HFF-Myc (cell line): ENCODE measurements at regions not wholly inside any gene's neighbourhood (a gene's known extent, or its start where the extent isn't known, plus 50 kb on each side); places are given as distances from the start of the nearest gene placed in this dataset.

Experiments
- DNase-seq: peaks from one replicate; pipeline ENCODE4 v3.0.0-alpha.2; 2011; ENCODE audit warnings: low read depth; ENCODE audit errors: extremely low read depth
- H3K4me3 ChIP-seq: replicated peaks from 2 replicates; pipeline ENCODE4 v1.5.1; 2011; ENCODE audit warnings: low read depth, mild to moderate bottlenecking, control low read depth, low read length
- TF ChIP-seq, protein P1 (sequence below): IDR thresholded peaks from 2 replicates; pipeline ENCODE4 v1.5.1; 2012; ENCODE audit warnings: mild to moderate bottlenecking, low read depth, low read length, control low read depth; ENCODE audit errors: missing control alignments

DNA sequence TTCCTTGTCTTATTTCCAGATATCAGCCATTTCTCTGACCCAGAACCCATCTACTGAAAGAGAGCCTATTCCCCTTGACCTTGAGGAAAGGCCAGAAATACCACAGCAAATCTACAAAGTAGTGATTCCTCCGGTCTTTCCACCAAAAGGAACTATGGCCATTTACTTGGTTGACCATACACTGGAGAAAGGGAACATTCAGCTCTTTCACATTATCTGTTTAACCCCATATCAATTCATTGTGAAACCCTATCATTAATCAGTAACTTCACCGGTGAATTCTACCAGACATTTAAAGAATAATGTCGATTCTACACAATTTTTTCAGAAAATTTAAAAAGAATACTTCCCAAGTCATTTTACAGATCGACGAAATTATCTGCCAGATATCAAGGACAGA is 265.7 kb upstream of the CLEC14A start:
- TF ChIP-seq, protein P1, sequence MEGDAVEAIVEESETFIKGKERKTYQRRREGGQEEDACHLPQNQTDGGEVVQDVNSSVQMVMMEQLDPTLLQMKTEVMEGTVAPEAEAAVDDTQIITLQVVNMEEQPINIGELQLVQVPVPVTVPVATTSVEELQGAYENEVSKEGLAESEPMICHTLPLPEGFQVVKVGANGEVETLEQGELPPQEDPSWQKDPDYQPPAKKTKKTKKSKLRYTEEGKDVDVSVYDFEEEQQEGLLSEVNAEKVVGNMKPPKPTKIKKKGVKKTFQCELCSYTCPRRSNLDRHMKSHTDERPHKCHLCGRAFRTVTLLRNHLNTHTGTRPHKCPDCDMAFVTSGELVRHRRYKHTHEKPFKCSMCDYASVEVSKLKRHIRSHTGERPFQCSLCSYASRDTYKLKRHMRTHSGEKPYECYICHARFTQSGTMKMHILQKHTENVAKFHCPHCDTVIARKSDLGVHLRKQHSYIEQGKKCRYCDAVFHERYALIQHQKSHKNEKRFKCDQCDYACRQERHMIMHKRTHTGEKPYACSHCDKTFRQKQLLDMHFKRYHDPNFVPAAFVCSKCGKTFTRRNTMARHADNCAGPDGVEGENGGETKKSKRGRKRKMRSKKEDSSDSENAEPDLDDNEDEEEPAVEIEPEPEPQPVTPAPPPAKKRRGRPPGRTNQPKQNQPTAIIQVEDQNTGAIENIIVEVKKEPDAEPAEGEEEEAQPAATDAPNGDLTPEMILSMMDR: no peak
- DNase-seq: no peak

DNA sequence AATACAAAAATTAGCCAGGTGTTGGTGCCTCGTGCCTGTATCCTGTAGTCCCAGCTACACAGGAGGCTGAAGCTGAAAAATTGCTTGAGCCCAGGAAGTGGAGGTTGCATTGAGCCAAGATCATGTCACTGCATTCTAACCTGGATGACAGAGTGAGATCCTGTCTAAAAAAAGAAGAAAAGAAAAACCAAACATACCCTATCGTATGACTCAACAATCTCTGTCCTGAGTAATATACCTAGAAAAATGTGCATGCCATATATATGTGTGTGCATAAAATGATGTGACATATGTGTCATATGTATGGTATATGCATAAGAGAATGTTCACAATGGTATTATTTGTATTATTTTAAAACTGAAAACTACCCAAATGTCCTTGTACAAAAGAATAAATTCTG is 261.5 kb upstream of the CLEC14A start:
- no peak for DNase-seq
- TF ChIP-seq, protein P1: no peak
- H3K4me3 ChIP-seq: no peak overlapping the region

More for the DNA sequence above, 265.7 kb upstream of the CLEC14A start:
- no peak overlapping the region for H3K4me3 ChIP-seq

DNA sequence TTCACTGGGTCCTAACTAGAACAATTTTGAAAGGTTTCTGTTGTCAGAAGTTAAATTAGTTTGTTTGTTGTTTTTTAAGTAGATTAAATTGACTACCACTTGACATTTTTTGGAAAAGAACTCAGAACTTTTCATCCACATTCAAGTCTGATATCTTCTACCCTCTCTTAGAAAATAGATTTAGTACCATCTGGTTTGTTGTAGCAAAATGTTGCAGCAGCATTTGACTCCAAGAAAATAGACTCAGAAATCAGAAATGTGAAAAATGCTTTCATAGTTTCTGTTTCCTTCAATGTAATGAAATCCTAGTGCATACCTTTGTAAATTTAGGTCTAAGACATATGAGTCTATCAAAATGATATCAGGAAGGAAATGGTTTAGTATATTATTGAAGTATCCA is 256.3 kb upstream of the CLEC14A start:
- H3K4me3 ChIP-seq: no peak overlapping the region
- TF ChIP-seq, protein P1: no peak
- DNase-seq: no peak

DNA sequence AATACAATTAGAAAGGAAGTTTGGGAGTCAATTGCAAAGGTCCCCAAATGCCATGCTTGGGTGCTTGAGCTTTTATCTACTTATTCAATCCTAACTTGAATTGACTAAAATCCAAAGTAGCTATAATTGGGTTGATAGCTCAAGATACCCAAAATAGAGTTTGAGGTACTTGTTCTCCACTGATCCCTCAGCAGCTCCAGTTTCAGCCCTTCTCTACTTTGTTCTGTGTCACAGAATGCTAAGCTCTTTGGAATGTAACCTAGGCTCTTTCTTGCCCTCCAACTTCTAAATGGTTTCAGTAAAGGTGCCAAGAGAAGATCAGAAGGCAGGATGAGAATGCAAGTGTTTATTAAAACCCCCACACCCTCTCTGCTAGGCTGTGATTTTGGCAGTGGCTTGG is 251.4 kb upstream of the CLEC14A start:
- no peak overlapping the region for H3K4me3 ChIP-seq
- no peak for DNase-seq
- TF ChIP-seq, protein P1: no peak

DNA sequence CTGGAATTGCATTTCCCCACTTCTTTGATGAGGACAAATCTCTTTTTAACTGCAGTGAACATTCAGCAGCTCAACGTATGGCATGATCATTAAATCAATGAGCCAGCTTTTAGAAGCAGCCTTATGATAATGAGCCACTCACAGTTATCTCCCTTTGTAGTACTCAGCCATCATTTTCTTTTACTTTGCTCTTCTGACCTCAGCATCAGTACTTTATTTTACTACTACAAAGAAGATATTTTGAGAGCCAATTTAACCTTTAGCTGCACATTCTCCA is 250.0 kb upstream of the CLEC14A start:
- H3K4me3 ChIP-seq: no peak overlapping the region
- TF ChIP-seq, protein P1: no peak
- no peak for DNase-seq

DNA sequence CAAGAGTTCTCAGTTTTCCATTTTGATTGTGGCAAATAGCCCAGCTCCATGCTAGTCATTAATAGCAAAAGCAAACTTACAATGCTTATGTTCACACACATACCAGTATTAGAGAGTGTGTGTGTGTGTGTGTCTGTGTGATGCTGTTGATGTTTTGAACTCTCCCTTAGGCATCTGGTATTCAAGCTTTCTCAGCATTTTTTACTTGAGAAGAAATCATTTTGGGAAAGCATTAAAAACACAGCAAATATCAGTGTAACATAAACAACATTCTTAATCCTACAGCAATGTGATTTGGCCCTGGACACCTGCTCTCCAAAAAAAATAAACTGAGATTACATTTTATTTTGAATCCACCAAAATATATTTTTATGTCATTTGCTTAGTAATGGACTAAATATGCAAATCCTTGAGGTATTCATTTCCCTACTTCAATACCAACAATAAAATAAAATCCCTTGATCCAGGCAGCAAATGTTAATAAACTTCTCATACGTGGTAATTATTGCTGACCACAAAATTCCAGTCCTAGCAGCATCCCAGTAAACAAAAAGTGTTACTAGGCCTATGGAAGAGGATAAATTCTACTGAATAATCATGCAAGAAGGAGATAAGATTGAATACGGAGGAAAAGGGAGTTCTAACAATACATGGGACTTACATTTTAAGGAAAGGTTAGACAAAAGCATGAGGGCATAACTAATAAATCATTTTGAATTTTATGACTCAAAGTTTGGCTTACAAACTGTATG is 249.5 kb upstream of the CLEC14A start:
- H3K4me3 ChIP-seq: no peak overlapping the region
- TF ChIP-seq, protein P1: no peak
- no peak for DNase-seq

DNA sequence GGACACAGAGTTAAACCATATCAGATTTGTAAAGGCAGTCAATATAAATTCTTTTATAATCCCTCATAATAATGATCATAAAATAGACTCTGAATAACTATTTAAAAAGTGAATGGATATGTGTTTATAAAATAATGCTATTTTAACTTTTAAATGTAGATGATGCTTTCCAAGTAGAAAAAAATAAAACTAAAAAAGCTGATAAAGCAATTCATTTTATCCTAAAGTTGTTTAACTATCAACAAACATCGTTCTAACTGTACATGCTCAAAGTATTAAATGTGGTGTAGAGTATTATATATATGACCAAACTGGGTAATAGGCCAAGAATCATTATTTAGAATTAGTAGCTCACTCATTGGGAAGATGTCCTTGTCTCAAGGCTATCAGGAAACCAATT is 248.3 kb upstream of the CLEC14A start:
- no peak overlapping the region for H3K4me3 ChIP-seq
- no peak for DNase-seq
- TF ChIP-seq, protein P1: no peak
